ENCODE measurements at regions not wholly inside any gene's neighbourhood (a gene's known extent, or its start where the extent isn't known, plus 50 kb on each side); places are given as distances from the start of the nearest gene placed in this dataset.
"Not testable (repeated sequence)": the region's sequence is repeated elsewhere in the genome, so short reads cannot be mapped to it uniquely, and the experiment has no call there.

GRCh38 chr17:62135742-62136141, 70.7 kb upstream of the MED13 start:
- no peak overlapping the region for H3K27ac ChIP-seq
- peaks cover 9% of the 10 kb centered on the region for H3K9me3 ChIP-seq (ENCODE audit: severe bottlenecking)
- no peak for DNase-seq
- no peaks in the 10 kb centered on the region for H3K36me3 ChIP-seq
- no peak for TF ChIP-seq CTCF (IDR thresholded peaks at IDR 0.05; ENCODE audit: low read depth, low read length)
- H3K27me3 ChIP-seq (ENCODE audit: insufficient read depth, low read depth, severe bottlenecking) = no peaks in the 10 kb centered on the region
- no peak overlapping the region for H3K4me3 ChIP-seq (ENCODE audit: low read depth, low read length)

DNA sequence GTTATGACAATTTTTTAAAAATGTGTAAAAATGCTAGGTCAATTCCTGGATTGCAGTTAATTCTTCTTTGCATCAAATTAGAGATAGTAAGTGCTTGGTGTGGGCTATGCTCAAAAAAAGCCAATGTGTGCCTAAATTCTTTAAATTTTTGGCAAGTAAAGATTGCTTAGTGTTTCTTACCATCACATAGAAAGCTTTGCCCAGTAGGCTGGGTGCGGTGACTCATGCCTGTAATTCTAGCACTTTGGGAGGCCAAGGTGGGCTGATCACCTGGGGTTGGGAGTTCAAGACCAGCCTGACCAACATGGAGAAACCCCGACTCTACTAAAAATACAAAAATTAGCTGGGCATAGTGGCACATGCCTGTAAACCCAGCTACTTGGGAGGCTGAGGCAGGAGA, 70.0 kb upstream of the MED13 start:
- not testable (repeated sequence) for H3K27me3 ChIP-seq (ENCODE audit: insufficient read depth, low read depth, severe bottlenecking); DNase-seq

DNA sequence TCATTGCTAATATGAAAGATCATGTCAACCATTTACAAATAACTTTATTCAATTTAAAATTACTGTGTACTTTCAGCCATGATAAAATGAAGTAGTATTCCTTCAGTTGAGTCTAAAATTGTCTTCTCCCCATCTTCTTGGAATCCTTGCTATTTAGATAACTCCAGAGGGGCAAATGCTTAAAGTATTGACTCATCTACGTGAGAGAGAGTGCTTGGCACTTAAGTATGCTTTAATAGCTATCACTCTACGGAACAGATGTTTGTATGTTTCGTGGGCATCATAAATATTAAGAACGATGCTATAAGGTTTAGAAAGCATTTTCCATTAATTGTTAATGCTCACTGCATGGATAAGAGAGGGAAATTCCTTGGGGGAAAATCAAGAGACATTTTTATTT, 69.3 kb upstream of the MED13 start:
- H3K27me3 ChIP-seq (ENCODE audit: insufficient read depth, low read depth, severe bottlenecking) = no peaks in the 10 kb centered on the region
- H3K27ac ChIP-seq = no peak overlapping the region
- DNase-seq = no peak
- TF ChIP-seq CTCF (IDR thresholded peaks at IDR 0.05; ENCODE audit: low read depth, low read length) = no peak
- no peak overlapping the region for H3K4me3 ChIP-seq (ENCODE audit: low read depth, low read length)
- H3K36me3 ChIP-seq = no peaks in the 10 kb centered on the region
- peaks cover 9% of the 10 kb centered on the region for H3K9me3 ChIP-seq (ENCODE audit: severe bottlenecking)

More for the DNA sequence above, 70.0 kb upstream of the MED13 start:
- H3K9me3 ChIP-seq (ENCODE audit: severe bottlenecking); H3K36me3 ChIP-seq; H3K4me3 ChIP-seq (ENCODE audit: low read depth, low read length); H3K27ac ChIP-seq: not testable (repeated sequence)

DNA sequence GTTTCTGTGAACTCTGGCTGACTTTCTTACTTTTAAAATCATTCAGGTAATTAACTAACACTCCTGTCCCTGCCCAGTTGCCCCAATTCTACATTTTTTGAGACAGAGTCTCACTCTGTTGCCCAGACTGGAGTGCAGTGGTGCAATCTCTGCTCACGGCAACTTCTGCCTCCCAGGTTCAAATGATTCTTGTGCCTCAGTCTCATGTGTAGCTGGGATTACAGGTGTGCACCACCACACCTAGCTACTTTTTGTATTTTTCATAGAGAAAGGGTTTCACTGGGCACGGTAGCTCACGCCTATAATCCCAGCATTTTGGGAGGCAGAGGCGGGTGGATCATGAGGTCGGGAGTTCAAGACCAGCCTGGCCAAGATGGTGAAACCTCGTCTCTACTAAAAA, 66.2 kb upstream of the MED13 start:
- not testable (repeated sequence) for H3K36me3 ChIP-seq; H3K27ac ChIP-seq; H3K27me3 ChIP-seq (ENCODE audit: insufficient read depth, low read depth, severe bottlenecking); H3K9me3 ChIP-seq (ENCODE audit: severe bottlenecking); DNase-seq; H3K4me3 ChIP-seq (ENCODE audit: low read depth, low read length)

DNA sequence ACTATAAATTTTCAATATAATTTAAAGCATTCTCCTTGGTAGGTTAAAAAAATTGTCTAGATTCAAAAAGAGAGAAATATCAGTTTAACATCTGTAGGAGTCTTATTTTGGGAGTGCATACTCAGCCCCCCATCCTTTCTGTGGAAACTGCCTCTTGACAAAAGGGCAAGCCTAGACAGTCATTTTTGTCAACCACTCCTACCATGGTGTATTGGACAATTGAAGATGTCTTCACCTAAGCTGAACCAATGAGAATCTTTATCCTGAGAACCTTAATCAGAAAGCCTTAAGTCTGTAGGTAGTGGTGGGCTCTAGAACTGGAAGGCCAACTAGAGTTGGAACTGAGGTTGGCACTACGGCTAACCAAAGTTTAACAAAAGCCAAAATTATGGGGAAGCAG, 65.7 kb upstream of the MED13 start:
- TF ChIP-seq CTCF (IDR thresholded peaks at IDR 0.05; ENCODE audit: low read depth, low read length) = no peak
- no peaks in the 10 kb centered on the region for H3K9me3 ChIP-seq (ENCODE audit: severe bottlenecking)
- no peaks in the 10 kb centered on the region for H3K36me3 ChIP-seq
- no peaks in the 10 kb centered on the region for H3K27me3 ChIP-seq (ENCODE audit: insufficient read depth, low read depth, severe bottlenecking)
- DNase-seq = no peak
- H3K27ac ChIP-seq = no peak overlapping the region
- H3K4me3 ChIP-seq (ENCODE audit: low read depth, low read length) = no peak overlapping the region

DNA sequence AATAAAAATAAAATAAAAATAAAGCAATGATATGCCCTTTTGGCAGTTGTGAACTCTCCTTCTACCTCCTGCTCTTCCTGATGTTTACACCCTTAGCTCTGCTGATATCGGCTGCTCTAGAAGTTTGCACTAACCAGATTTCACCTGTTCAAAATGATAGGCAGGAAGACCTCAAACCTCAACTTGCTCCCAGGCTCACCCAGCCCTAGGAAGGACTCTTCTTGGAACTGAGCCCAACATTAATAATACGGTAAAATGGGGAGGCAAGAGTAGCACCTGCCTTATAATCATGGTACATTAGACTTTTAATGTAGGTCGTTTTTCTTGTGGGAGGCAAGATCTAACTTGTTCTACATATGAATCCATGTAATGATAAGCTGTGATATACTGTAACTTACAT, 61.2 kb upstream of the MED13 start:
- H3K27ac ChIP-seq = no peak overlapping the region
- no peaks in the 10 kb centered on the region for H3K27me3 ChIP-seq (ENCODE audit: insufficient read depth, low read depth, severe bottlenecking)
- no peaks in the 10 kb centered on the region for H3K36me3 ChIP-seq
- no peak for TF ChIP-seq CTCF (IDR thresholded peaks at IDR 0.05; ENCODE audit: low read depth, low read length)
- no peak for DNase-seq
- H3K9me3 ChIP-seq (ENCODE audit: severe bottlenecking) = no peaks in the 10 kb centered on the region
- no peak overlapping the region for H3K4me3 ChIP-seq (ENCODE audit: low read depth, low read length)

GRCh38 chr17:62125307-62125706, 60.2 kb upstream of the MED13 start:
- Histone ChIP-seq H3K27ac (no peak overlapping the region), H3K9me3 (ENCODE audit: severe bottlenecking) (no peaks in the 10 kb centered on the region), H3K36me3 (no peaks in the 10 kb centered on the region), H3K27me3 (ENCODE audit: insufficient read depth, low read depth, severe bottlenecking) (no peaks in the 10 kb centered on the region), H3K4me3 (ENCODE audit: low read depth, low read length) (no peak overlapping the region)
- no peak for TF ChIP-seq CTCF (IDR thresholded peaks at IDR 0.05; ENCODE audit: low read depth, low read length)
- DNase-seq = no peak

Data from WERI-Rb-1 (cell line).